HEK293 (cell line): ENCODE measurements at regions not wholly inside any gene's neighbourhood (a gene's known extent, or its start where the extent isn't known, plus 50 kb on each side); places are given as distances from the start of the nearest gene placed in this dataset.

Source experiments
- CTCF ChIA-PET: fragments of 350-600 bp; formaldehyde crosslinking; extraction: SDS; loops from one replicate; lab custom pipeline; 2021; ENCODE audit warnings: antibody characterized with exemption; lab: Yijun Ruan, JAX
- POLR2A ChIA-PET: fragments of 300-600 bp; formaldehyde crosslinking; extraction: SDS; loops from one replicate; lab custom pipeline; 2020; ENCODE audit warnings: antibody characterized with exemption, inconsistent platforms; lab: Yijun Ruan, JAX
- H3K27ac ChIP-seq: fragments of 200-500 bp; sonication (Bioruptor generic); 2 replicates; pipeline ENCODE4 v1.5.1; 2014; ENCODE audit warnings: low read depth, low read length, control low read depth, inconsistent platforms; ENCODE audit errors: extremely low read depth
- H3K36me3 ChIP-seq, 2 experiments: fragments of 200-500 bp in 1 of 2; sonication (Bioruptor generic) in 1 of 2; 1 replicate in 1 of 2; 2 replicates in 1 of 2; pipeline ENCODE4 v1.5.1; 2014 to 2017; ENCODE audit warnings: inconsistent platforms in 2 of 2, low read length in 2 of 2; ENCODE audit not compliant: control insufficient read depth in 2 of 2, insufficient read depth in 1 of 2
- H3K4me1 ChIP-seq: fragments of 200-500 bp; sonication (Bioruptor generic); 2 replicates; pipeline ENCODE4 v1.5.1; 2014; ENCODE audit warnings: mild to moderate bottlenecking, low read length, inconsistent platforms; ENCODE audit not compliant: control insufficient read depth, insufficient read depth
- H3K4me3 ChIP-seq: 2 replicates; pipeline ENCODE4 v1.5.1; 2011; ENCODE audit warnings: low read depth, mild to moderate bottlenecking, control low read depth, low read length, moderate library complexity
- H3K9me3 ChIP-seq: fragments of 200-500 bp; sonication (Bioruptor generic); 2 replicates; pipeline ENCODE4 v1.5.1; 2014; ENCODE audit warnings: low read depth, low read length, inconsistent platforms; ENCODE audit not compliant: control insufficient read depth, insufficient read depth
- FEZF1 ChIP-seq: fragments of 450-650 bp; formaldehyde crosslinking; IDR thresholded peaks from 2 replicates; pipeline ENCODE4 v1.5.1; 2016; ENCODE audit warnings: missing biosample characterization, missing genetic modification characterization
- GLIS1 ChIP-seq: fragments of 450-650 bp; formaldehyde crosslinking; IDR thresholded peaks from 2 replicates; pipeline ENCODE4 v1.5.1; 2016; ENCODE audit warnings: missing biosample characterization, missing genetic modification characterization
- GLIS2 ChIP-seq: fragments of 450-650 bp; formaldehyde crosslinking; IDR thresholded peaks from 2 replicates; pipeline ENCODE4 v1.5.1; 2016; ENCODE audit warnings: missing biosample characterization, missing genetic modification characterization
- KLF1 ChIP-seq: fragments of 450-650 bp; formaldehyde crosslinking; IDR thresholded peaks from 2 replicates; pipeline ENCODE4 v1.5.1; 2016; ENCODE audit warnings: missing biosample characterization, missing genetic modification characterization
- OVOL3 ChIP-seq: fragments of 450-650 bp; formaldehyde crosslinking; IDR thresholded peaks from 2 replicates; pipeline ENCODE4 v1.5.1; 2016; ENCODE audit warnings: missing biosample characterization, missing genetic modification characterization
- TCF7L2 ChIP-seq: IDR thresholded peaks from 2 replicates; pipeline ENCODE4 v1.6.1; 2011; ENCODE audit warnings: low read depth, mild to moderate bottlenecking, inconsistent platforms, low read length, moderate library complexity, borderline replicate concordance
- TRIM28 ChIP-seq: IDR thresholded peaks from 2 replicates; pipeline ENCODE4 v1.6.1; 2011; ENCODE audit warnings: low read length, control low read depth, borderline replicate concordance
- WT1 ChIP-seq: fragments of 450-650 bp; formaldehyde crosslinking; IDR thresholded peaks from 2 replicates; pipeline ENCODE4 v1.5.1; 2016; ENCODE audit warnings: missing biosample characterization, missing genetic modification characterization
- ZBTB20 ChIP-seq: fragments of 450-650 bp; formaldehyde crosslinking; IDR thresholded peaks from 2 replicates; pipeline ENCODE4 v1.5.1; 2016; ENCODE audit warnings: missing biosample characterization, missing genetic modification characterization
- ZNF157 ChIP-seq: fragments of 450-650 bp; formaldehyde crosslinking; IDR thresholded peaks from 2 replicates; pipeline ENCODE4 v1.5.1; 2016; ENCODE audit warnings: missing biosample characterization, missing genetic modification characterization
- ZNF16 ChIP-seq: fragments of 450-650 bp; formaldehyde crosslinking; IDR thresholded peaks from 2 replicates; pipeline ENCODE4 v1.5.1; 2016; ENCODE audit warnings: low read depth, missing biosample characterization, missing genetic modification characterization
- ZNF24 ChIP-seq: fragments of 450-650 bp; formaldehyde crosslinking; IDR thresholded peaks from 2 replicates; pipeline ENCODE4 v1.5.1; 2016; ENCODE audit warnings: missing biosample characterization, missing genetic modification characterization
- ZNF248 ChIP-seq: fragments of 450-650 bp; formaldehyde crosslinking; IDR thresholded peaks from 2 replicates; pipeline ENCODE4 v1.5.1; 2017; ENCODE audit warnings: missing biosample characterization, missing genetic modification characterization
- ZNF302 ChIP-seq: fragments of 450-650 bp; formaldehyde crosslinking; IDR thresholded peaks from 2 replicates; pipeline ENCODE4 v1.5.1; 2016; ENCODE audit warnings: missing biosample characterization, missing genetic modification characterization, low read depth
- ZNF311 ChIP-seq: fragments of 450-650 bp; formaldehyde crosslinking; IDR thresholded peaks from 2 replicates; pipeline ENCODE4 v1.5.1; 2017; ENCODE audit warnings: missing biosample characterization, missing genetic modification characterization, borderline replicate concordance
- ZNF350 ChIP-seq: fragments of 450-650 bp; formaldehyde crosslinking; IDR thresholded peaks from 2 replicates; pipeline ENCODE4 v1.5.0; 2017; ENCODE audit warnings: missing biosample characterization, mild to moderate bottlenecking, missing genetic modification characterization
- ZNF561 ChIP-seq: fragments of 450-650 bp; IDR thresholded peaks from 2 replicates; pipeline ENCODE4 v1.5.1; 2018; ENCODE audit warnings: missing biosample characterization, missing genetic modification characterization, borderline replicate concordance
- ZNF596 ChIP-seq: fragments of 450-650 bp; IDR thresholded peaks from 2 replicates; pipeline ENCODE4 v1.5.0; 2018; ENCODE audit warnings: missing biosample characterization, mild to moderate bottlenecking, missing genetic modification characterization, moderate library complexity
- ZNF600 ChIP-seq: fragments of 450-650 bp; formaldehyde crosslinking; IDR thresholded peaks from 2 replicates; pipeline ENCODE4 v1.5.1; 2016; ENCODE audit warnings: missing biosample characterization, missing genetic modification characterization
- ZNF626 ChIP-seq: fragments of 450-650 bp; sonication (Bioruptor Pico); formaldehyde crosslinking; IDR thresholded peaks from 2 replicates; pipeline ENCODE4 v1.5.1; 2018; ENCODE audit warnings: missing biosample characterization, missing genetic modification characterization, inconsistent platforms
- ZNF629 ChIP-seq: fragments of 450-650 bp; formaldehyde crosslinking; IDR thresholded peaks from 2 replicates; pipeline ENCODE4 v1.5.1; 2017; ENCODE audit warnings: missing biosample characterization, missing genetic modification characterization
- ZNF776 ChIP-seq: fragments of 450-650 bp; formaldehyde crosslinking; IDR thresholded peaks from 2 replicates; pipeline ENCODE4 v1.5.0; 2017; ENCODE audit warnings: missing biosample characterization, missing genetic modification characterization, borderline replicate concordance
- ZNF843 ChIP-seq: fragments of 450-650 bp; formaldehyde crosslinking; IDR thresholded peaks from 2 replicates; pipeline ENCODE4 v1.5.1; 2016; ENCODE audit warnings: missing biosample characterization, missing genetic modification characterization
- ZSCAN23 ChIP-seq: fragments of 450-650 bp; formaldehyde crosslinking; IDR thresholded peaks from 2 replicates; pipeline ENCODE4 v1.5.1; 2016; ENCODE audit warnings: missing biosample characterization, missing genetic modification characterization
- TF ChIP-seq, protein P1 (sequence below): fragments of 450-650 bp; formaldehyde crosslinking; IDR thresholded peaks from 2 replicates; pipeline ENCODE4 v1.5.1; 2016; ENCODE audit warnings: missing biosample characterization, missing genetic modification characterization
- TF ChIP-seq, protein P2 (sequence below): fragments of 450-650 bp; formaldehyde crosslinking; IDR thresholded peaks from 2 replicates; pipeline ENCODE4 v1.5.1; 2017; ENCODE audit warnings: missing biosample characterization, missing genetic modification characterization
- TF ChIP-seq, protein P3 (sequence below): fragments of 450-650 bp; formaldehyde crosslinking; IDR thresholded peaks from 2 replicates; pipeline ENCODE4 v1.5.1; 2016; ENCODE audit warnings: missing biosample characterization, missing genetic modification characterization
- TF ChIP-seq, protein P4 (sequence below): fragments of 450-650 bp; IDR thresholded peaks from 2 replicates; pipeline ENCODE4 v1.5.1; 2018; ENCODE audit warnings: missing biosample characterization, mild to moderate bottlenecking, missing genetic modification characterization
- TF ChIP-seq, protein P5 (sequence below): fragments of 450-650 bp; formaldehyde crosslinking; IDR thresholded peaks from 2 replicates; pipeline ENCODE4 v1.5.1; 2016; ENCODE audit warnings: missing biosample characterization, missing genetic modification characterization

DNA sequence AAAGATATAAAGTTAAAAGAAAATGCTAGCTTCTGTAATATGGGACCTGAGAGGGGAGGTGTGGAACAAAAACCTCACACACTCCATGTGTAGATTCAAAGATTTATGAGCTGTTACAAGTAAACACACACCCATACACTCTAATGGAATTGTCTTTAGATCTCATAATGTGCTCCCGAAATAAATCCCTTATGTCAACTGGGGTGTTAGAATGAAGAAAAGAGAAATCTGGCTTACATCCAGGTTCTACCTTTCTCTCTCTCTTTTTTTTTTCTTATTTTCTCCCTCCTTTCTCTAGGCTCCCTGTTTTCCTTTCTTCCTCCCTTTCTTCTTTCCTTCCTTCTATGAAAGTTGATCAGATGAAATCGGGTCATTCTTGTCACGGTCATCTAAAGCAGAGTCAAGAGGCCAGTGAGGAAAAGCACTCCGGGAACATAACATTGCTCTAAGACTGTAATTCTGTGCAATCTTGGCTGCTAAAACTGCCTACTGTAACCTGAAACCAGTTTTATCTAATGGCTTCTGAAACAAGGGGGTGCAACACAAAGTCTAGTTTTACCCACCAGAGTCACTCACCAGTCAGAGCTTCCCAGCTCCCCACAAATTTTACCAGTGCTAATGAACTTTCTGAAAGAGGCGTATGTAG, 68.3 kb upstream of the BTBD3 start:
- Histone ChIP-seq H3K4me1 (peaks cover 25% of the 10 kb centered on the region), H3K4me3 (peak overlapping the region; percentile 4; the same call in 1 of the 2 replicates), H3K36me3 (no peaks in the 10 kb centered on the region), H3K9me3 (no peaks in the 10 kb centered on the region), H3K27ac (peak overlapping the region; percentile 79)
- ChIA-PET CTCF (no interaction called here), POLR2A (no interaction called here)
- TF ChIP-seq ZNF16 (tag by site-specific recombination) (no peak), OVOL3 (no peak), ZNF350 (tag by site-specific recombination) (no peak), ZNF24 (tag by site-specific recombination) (0 out of 2 replicates have a peak, but pooled peaks have one; percentile 21), TCF7L2 (peak; percentile 62), ZBTB20 (tag by site-specific recombination) (no peak), FEZF1 (peak; percentile 64), ZNF629 (tag by site-specific recombination) (peak; percentile 46), TRIM28 (peak; percentile 83), ZNF626 (tag by site-specific recombination) (no peak), ZSCAN23 (tag by site-specific recombination) (no peak), ZNF311 (tag by site-specific recombination) (no peak), WT1 (tag by site-specific recombination) (peak; percentile 95), ZNF776 (tag by site-specific recombination) (no peak), ZNF600 (tag by site-specific recombination) (peak; percentile 52; the same call in 1 of the 2 replicates), ZNF157 (no peak), ZNF561 (0 out of 2 replicates have a peak, but pooled peaks have one; percentile 21), ZNF843 (tag by site-specific recombination) (peak; percentile 44; the same call in 1 of the 2 replicates), GLIS1 (tag by site-specific recombination) (peak; percentile 35; the same call in 1 of the 2 replicates), GLIS2 (tag by site-specific recombination) (no peak), KLF1 (tag by site-specific recombination) (peak; percentile 75), ZNF596 (tag by site-specific recombination) (peak; percentile 38; the same call in 1 of the 2 replicates), ZNF302 (tag by site-specific recombination) (no peak), ZNF248 (tag by site-specific recombination) (no peak)
- TF ChIP-seq, protein P1, sequence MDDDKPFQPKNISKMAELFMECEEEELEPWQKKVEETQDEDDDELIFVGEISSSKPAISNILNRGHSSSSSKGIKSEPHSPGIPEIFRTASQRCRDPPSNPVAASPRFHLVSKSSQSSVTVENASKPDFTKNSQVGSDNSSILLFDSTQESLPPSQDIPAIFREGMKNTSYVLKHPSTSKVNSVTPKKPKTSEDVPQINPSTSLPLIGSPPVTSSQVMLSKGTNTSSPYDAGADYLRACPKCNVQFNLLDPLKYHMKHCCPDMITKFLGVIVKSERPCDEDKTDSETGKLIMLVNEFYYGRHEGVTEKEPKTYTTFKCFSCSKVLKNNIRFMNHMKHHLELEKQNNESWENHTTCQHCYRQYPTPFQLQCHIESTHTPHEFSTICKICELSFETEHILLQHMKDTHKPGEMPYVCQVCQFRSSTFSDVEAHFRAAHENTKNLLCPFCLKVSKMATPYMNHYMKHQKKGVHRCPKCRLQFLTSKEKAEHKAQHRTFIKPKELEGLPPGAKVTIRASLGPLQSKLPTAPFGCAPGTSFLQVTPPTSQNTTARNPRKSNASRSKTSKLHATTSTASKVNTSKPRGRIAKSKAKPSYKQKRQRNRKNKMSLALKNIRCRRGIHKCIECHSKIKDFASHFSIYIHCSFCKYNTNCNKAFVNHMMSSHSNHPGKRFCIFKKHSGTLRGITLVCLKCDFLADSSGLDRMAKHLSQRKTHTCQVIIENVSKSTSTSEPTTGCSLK (tag by site-specific recombination), result no peak
- TF ChIP-seq, protein P2, sequence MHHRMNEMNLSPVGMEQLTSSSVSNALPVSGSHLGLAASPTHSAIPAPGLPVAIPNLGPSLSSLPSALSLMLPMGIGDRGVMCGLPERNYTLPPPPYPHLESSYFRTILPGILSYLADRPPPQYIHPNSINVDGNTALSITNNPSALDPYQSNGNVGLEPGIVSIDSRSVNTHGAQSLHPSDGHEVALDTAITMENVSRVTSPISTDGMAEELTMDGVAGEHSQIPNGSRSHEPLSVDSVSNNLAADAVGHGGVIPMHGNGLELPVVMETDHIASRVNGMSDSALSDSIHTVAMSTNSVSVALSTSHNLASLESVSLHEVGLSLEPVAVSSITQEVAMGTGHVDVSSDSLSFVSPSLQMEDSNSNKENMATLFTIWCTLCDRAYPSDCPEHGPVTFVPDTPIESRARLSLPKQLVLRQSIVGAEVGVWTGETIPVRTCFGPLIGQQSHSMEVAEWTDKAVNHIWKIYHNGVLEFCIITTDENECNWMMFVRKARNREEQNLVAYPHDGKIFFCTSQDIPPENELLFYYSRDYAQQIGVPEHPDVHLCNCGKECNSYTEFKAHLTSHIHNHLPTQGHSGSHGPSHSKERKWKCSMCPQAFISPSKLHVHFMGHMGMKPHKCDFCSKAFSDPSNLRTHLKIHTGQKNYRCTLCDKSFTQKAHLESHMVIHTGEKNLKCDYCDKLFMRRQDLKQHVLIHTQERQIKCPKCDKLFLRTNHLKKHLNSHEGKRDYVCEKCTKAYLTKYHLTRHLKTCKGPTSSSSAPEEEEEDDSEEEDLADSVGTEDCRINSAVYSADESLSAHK (tag by site-specific recombination), result 0 out of 2 replicates have a peak, but pooled peaks have one; percentile 61
- TF ChIP-seq, protein P3, sequence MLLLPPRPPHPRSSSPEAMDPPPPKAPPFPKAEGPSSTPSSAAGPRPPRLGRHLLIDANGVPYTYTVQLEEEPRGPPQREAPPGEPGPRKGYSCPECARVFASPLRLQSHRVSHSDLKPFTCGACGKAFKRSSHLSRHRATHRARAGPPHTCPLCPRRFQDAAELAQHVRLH (tag by site-specific recombination), result no peak
- TF ChIP-seq, protein P4, sequence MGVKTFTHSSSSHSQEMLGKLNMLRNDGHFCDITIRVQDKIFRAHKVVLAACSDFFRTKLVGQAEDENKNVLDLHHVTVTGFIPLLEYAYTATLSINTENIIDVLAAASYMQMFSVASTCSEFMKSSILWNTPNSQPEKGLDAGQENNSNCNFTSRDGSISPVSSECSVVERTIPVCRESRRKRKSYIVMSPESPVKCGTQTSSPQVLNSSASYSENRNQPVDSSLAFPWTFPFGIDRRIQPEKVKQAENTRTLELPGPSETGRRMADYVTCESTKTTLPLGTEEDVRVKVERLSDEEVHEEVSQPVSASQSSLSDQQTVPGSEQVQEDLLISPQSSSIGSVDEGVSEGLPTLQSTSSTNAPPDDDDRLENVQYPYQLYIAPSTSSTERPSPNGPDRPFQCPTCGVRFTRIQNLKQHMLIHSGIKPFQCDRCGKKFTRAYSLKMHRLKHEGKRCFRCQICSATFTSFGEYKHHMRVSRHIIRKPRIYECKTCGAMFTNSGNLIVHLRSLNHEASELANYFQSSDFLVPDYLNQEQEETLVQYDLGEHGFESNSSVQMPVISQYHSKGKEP (tag by site-specific recombination), result 0 out of 2 replicates have a peak, but pooled peaks have one; percentile 10
- TF ChIP-seq, protein P5, sequence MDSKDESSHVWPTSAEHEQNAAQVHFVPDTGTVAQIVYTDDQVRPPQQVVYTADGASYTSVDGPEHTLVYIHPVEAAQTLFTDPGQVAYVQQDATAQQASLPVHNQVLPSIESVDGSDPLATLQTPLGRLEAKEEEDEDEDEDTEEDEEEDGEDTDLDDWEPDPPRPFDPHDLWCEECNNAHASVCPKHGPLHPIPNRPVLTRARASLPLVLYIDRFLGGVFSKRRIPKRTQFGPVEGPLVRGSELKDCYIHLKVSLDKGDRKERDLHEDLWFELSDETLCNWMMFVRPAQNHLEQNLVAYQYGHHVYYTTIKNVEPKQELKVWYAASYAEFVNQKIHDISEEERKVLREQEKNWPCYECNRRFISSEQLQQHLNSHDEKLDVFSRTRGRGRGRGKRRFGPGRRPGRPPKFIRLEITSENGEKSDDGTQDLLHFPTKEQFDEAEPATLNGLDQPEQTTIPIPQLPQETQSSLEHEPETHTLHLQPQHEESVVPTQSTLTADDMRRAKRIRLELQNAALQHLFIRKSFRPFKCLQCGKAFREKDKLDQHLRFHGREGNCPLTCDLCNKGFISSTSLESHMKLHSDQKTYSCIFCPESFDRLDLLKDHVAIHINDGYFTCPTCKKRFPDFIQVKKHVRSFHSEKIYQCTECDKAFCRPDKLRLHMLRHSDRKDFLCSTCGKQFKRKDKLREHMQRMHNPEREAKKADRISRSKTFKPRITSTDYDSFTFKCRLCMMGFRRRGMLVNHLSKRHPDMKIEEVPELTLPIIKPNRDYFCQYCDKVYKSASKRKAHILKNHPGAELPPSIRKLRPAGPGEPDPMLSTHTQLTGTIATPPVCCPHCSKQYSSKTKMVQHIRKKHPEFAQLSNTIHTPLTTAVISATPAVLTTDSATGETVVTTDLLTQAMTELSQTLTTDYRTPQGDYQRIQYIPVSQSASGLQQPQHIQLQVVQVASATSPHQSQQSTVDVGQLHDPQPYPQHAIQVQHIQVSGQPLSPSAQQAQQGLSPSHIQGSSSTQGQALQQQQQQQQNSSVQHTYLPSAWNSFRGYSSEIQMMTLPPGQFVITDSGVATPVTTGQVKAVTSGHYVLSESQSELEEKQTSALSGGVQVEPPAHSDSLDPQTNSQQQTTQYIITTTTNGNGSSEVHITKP (tag by site-specific recombination), result peak; percentile 75
